ENCODE measurements at regions not wholly inside any gene's neighbourhood (a gene's known extent, or its start where the extent isn't known, plus 50 kb on each side); places are given as distances from the start of the nearest gene placed in this dataset.

GRCh38 chr2:67798541-67799160 is 264.2 kb downstream of the C1D start:
- TF ChIP-seq ISL1 (CRISPR knock-in tag; IDR thresholded peaks at IDR 0.05) = no peak
- TF ChIP-seq CREB5 (CRISPR knock-in tag; IDR thresholded peaks at IDR 0.05; ENCODE audit: low read depth) = no peak
- TF ChIP-seq GLIS3 (CRISPR knock-in tag; IDR thresholded peaks at IDR 0.05) = no peak
- no peak for TF ChIP-seq SNAI2 (CRISPR knock-in tag; IDR thresholded peaks at IDR 0.05)
- TF ChIP-seq ZFP30 (CRISPR knock-in tag; IDR thresholded peaks at IDR 0.05) = no peak
- TF ChIP-seq ESRRG (CRISPR knock-in tag; IDR thresholded peaks at IDR 0.05) = no peak
- TF ChIP-seq ZNF70 (CRISPR knock-in tag; IDR thresholded peaks at IDR 0.05) = no peak
- no peak for TF ChIP-seq OSR1 (CRISPR knock-in tag; IDR thresholded peaks at IDR 0.05)
